DND-41 (cell line): ENCODE measurements at regions not wholly inside any gene's neighbourhood (a gene's known extent, or its start where the extent isn't known, plus 50 kb on each side); places are given as distances from the start of the nearest gene placed in this dataset.
"Not testable (repeated sequence)": the region's sequence is repeated elsewhere in the genome, so short reads cannot be mapped to it uniquely, and the experiment has no call there.

Experiments
- ATAC-seq: fragments of 200-7000 bp; cut with Tn5 transposase; 3 replicates; pipeline ENCODE4 v1.9.1; 2021; ENCODE audit warnings: low read depth; ENCODE audit not compliant: insufficient read depth
- DNase-seq: peaks from one replicate; pipeline ENCODE4 v3.0.0-alpha.2; 2020
- H2AFZ ChIP-seq: 2 replicates; pipeline ENCODE4 v1.6.0; 2012; ENCODE audit warnings: low read depth, low read length
- H3K27ac ChIP-seq: 2 replicates; pipeline ENCODE4 v1.5.1; 2012; ENCODE audit warnings: low read length, inconsistent platforms
- H3K27me3 ChIP-seq: fragments of 200-600 bp; sonication (generic); 2 replicates; pipeline ENCODE4 v1.6.0; 2012; ENCODE audit warnings: low read length, mild to moderate bottlenecking, inconsistent platforms; ENCODE audit not compliant: insufficient read depth, poor library complexity
- H3K36me3 ChIP-seq: 2 replicates; pipeline ENCODE4 v1.5.1; 2012; ENCODE audit warnings: low read length, inconsistent platforms; ENCODE audit not compliant: insufficient read depth
- H3K4me1 ChIP-seq: 2 replicates; pipeline ENCODE4 v1.5.1; 2012; ENCODE audit warnings: mild to moderate bottlenecking, low read length; ENCODE audit not compliant: insufficient read depth
- H3K4me2 ChIP-seq: 2 replicates; pipeline ENCODE4 v1.6.0; 2012; ENCODE audit warnings: mild to moderate bottlenecking, moderate library complexity, low read length, inconsistent platforms; ENCODE audit not compliant: insufficient read depth
- H3K4me3 ChIP-seq, 2 experiments: fragments of 200-600 bp in 1 of 2; shearing (Covaris generic) in 1 of 2; 2 replicates each; pipeline ENCODE4 v1.5.1; 2012 to 2016; ENCODE audit warnings: inconsistent platforms in 2 of 2, low read length in 2 of 2, mild to moderate bottlenecking in 2 of 2, low read depth in 1 of 2, moderate library complexity in 1 of 2
- H3K79me2 ChIP-seq: 2 replicates; pipeline ENCODE4 v1.6.0; 2012; ENCODE audit warnings: low read length, inconsistent platforms; ENCODE audit not compliant: insufficient read depth
- H3K9ac ChIP-seq: 2 replicates; pipeline ENCODE4 v1.6.0; 2012; ENCODE audit warnings: low read depth, mild to moderate bottlenecking, inconsistent platforms, low read length, moderate library complexity
- H3K9me3 ChIP-seq: 2 replicates; pipeline ENCODE4 v1.5.1; 2012; ENCODE audit warnings: low read length, moderate library complexity, mild to moderate bottlenecking, inconsistent platforms; ENCODE audit not compliant: insufficient read depth, severe bottlenecking
- H4K20me1 ChIP-seq: 2 replicates; pipeline ENCODE4 v1.6.0; 2012; ENCODE audit warnings: low read length; ENCODE audit not compliant: insufficient read depth
- EZH2 ChIP-seq: IDR thresholded peaks from 3 replicates; pipeline ENCODE4 v1.6.1; 2012; ENCODE audit warnings: borderline replicate concordance, low read depth, mild to moderate bottlenecking, moderate library complexity, low read length, inconsistent platforms; ENCODE audit not compliant: severe bottlenecking
- TF ChIP-seq, protein P1 (sequence below): IDR thresholded peaks from 2 replicates; pipeline ENCODE4 v1.5.1; 2012; ENCODE audit warnings: borderline replicate concordance, low read length, moderate library complexity, mild to moderate bottlenecking; ENCODE audit not compliant: poor library complexity, severe bottlenecking; ENCODE audit errors: extremely low read depth

DNA sequence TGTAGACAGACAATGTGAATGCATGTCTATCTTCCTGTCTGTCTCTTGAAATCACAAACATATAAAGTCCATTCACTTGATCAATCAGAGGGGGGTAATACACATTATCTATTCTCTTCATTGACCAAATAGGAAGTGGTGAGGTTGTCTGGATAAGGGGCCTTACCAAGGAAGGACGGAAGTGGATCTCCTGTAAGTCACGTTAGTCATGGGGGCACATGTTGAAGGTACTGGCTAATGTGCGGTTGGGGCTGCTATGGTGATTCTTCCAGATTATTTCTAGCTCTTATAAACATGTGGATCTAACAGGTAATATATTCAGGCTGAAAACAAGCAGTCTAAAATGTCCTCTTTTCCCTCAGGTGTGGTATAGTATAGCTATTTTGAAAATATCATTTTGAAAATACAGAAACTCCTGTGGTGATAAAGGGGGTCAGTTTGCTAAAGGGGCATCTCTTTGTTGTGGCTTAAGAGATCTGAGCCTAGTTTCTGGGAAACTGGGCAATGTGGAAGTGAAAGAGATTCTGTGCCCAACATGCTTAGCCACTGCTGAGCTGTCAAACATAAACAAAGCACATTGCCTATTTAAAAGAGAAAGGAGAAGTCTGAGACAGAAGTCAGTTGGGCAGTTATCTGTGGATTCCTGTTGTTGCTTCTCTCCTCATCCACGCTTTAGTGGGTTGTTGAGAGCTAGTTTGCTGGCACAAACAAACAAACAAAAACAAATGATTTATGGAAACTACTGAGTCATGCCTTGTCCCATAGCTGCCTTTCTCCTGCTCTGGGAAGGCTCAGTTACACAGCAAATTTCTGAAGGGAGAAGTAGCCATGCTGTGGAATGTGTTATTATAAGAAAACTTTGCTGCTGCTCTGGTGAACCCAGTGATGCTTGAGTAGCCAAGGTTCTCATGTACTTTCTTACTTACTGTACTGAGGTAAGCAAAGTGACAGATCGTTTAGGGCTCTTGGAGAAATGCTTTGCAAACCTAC, 166.9 kb downstream of the HLX start:
- Histone ChIP-seq H3K27me3 (no peaks in the 10 kb centered on the region), H4K20me1 (no peaks in the 10 kb centered on the region), H3K36me3 (no peaks in the 10 kb centered on the region), H3K4me1 (no peaks in the 10 kb centered on the region), H3K9me3 (no peaks in the 10 kb centered on the region), H3K4me2 (no peak overlapping the region), H3K79me2 (no peaks in the 10 kb centered on the region), H2AFZ (no peak overlapping the region), H3K27ac (no peak overlapping the region), H3K4me3 (no peak overlapping the region), H3K9ac (no peak overlapping the region)
- no peak for TF ChIP-seq EZH2
- TF ChIP-seq, protein P1, sequence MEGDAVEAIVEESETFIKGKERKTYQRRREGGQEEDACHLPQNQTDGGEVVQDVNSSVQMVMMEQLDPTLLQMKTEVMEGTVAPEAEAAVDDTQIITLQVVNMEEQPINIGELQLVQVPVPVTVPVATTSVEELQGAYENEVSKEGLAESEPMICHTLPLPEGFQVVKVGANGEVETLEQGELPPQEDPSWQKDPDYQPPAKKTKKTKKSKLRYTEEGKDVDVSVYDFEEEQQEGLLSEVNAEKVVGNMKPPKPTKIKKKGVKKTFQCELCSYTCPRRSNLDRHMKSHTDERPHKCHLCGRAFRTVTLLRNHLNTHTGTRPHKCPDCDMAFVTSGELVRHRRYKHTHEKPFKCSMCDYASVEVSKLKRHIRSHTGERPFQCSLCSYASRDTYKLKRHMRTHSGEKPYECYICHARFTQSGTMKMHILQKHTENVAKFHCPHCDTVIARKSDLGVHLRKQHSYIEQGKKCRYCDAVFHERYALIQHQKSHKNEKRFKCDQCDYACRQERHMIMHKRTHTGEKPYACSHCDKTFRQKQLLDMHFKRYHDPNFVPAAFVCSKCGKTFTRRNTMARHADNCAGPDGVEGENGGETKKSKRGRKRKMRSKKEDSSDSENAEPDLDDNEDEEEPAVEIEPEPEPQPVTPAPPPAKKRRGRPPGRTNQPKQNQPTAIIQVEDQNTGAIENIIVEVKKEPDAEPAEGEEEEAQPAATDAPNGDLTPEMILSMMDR: no peak
- DNase-seq (no peak), ATAC-seq (no peak)

- DNase-seq, H3K27me3 ChIP-seq, H3K79me2 ChIP-seq, H3K4me2 ChIP-seq, H2AFZ ChIP-seq, H3K36me3 ChIP-seq, ATAC-seq, H3K9ac ChIP-seq, H3K9me3 ChIP-seq, H3K27ac ChIP-seq, H3K4me3 ChIP-seq, H4K20me1 ChIP-seq, H3K4me1 ChIP-seq: not testable (repeated sequence)
Measured at GRCh38 chr1:221051391-221051790, 172.1 kb downstream of the HLX start.

DNA sequence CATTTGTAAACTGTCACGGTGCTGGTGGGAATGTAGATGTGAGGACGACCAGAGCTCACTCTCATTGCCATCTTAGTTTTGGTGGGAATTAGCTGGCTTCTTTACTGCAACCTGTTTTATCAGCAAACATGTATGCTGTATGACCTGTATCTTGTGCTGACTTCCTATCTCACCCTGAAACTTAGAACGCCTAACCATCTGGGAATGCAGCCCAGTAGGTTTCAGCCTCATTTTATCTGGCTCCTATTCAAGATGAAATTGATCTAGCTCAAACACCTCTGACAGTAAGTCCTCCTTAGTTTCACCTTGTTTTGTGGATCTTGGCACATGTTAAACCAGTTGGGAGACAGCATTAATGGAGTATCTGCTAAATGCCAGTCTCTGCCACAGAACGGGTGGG, 174.6 kb downstream of the HLX start:
- Histone ChIP-seq H3K27me3 (no peaks in the 10 kb centered on the region), H4K20me1 (no peaks in the 10 kb centered on the region), H3K9me3 (no peaks in the 10 kb centered on the region), H3K27ac (no peak overlapping the region), H3K79me2 (no peaks in the 10 kb centered on the region), H3K4me2 (no peak overlapping the region), H3K36me3 (no peaks in the 10 kb centered on the region), H3K4me1 (no peaks in the 10 kb centered on the region), H3K9ac (no peak overlapping the region), H2AFZ (no peak overlapping the region), H3K4me3 (no peak overlapping the region)
- ATAC-seq (no peak), DNase-seq (no peak)
- TF ChIP-seq EZH2: no peak
- TF ChIP-seq, protein P1: no peak

- H4K20me1 ChIP-seq: no peaks in the 10 kb centered on the region
- no peak overlapping the region for H3K4me2 ChIP-seq
- H3K4me1 ChIP-seq: no peaks in the 10 kb centered on the region
- ATAC-seq: no peak
- no peaks in the 10 kb centered on the region for H3K27me3 ChIP-seq
- no peak overlapping the region for H3K27ac ChIP-seq
- H3K9ac ChIP-seq: no peak overlapping the region
- H3K4me3 ChIP-seq: no peak overlapping the region
- no peaks in the 10 kb centered on the region for H3K79me2 ChIP-seq
- H2AFZ ChIP-seq: no peak overlapping the region
- TF ChIP-seq EZH2: no peak
- TF ChIP-seq, protein P1: no peak
- no peak for DNase-seq
- H3K9me3 ChIP-seq: no peaks in the 10 kb centered on the region
- H3K36me3 ChIP-seq: no peaks in the 10 kb centered on the region
Measured at GRCh38 chr1:221059506-221059905, 180.3 kb downstream of the HLX start.
